Neural crest cell (in vitro differentiated cells): ENCODE measurements at regions not wholly inside any gene's neighbourhood (a gene's known extent, or its start where the extent isn't known, plus 50 kb on each side); places are given as distances from the start of the nearest gene placed in this dataset.
"Not testable (repeated sequence)": the region's sequence is repeated elsewhere in the genome, so short reads cannot be mapped to it uniquely, and the experiment has no call there.

Source experiments
- DNase-seq: peaks from one replicate; pipeline ENCODE4 v3.0.0; 2021; ENCODE audit warnings: low read depth, mixed read lengths, low spot score
- H3K27ac Mint-ChIP-seq: one replicate; pipeline ENCODE4 v1.8.0; 2021; ENCODE audit warnings: mild to moderate bottlenecking, mixed read lengths; ENCODE audit not compliant: unreplicated experiment
- H3K27me3 Mint-ChIP-seq: 2 replicates; pipeline ENCODE4 v1.8.0; 2021; ENCODE audit warnings: low read depth, mild to moderate bottlenecking, mixed read lengths
- H3K36me3 Mint-ChIP-seq: 2 replicates; pipeline ENCODE4 v1.8.0; 2021; ENCODE audit warnings: low read depth, mild to moderate bottlenecking, mixed read lengths
- H3K4me1 Mint-ChIP-seq: 2 replicates; pipeline ENCODE4 v1.8.0; 2021; ENCODE audit warnings: mixed read lengths
- H3K4me3 Mint-ChIP-seq: one replicate; pipeline ENCODE4 v1.8.0; 2021; ENCODE audit warnings: mild to moderate bottlenecking, mixed read lengths
- H3K9me3 Mint-ChIP-seq: 2 replicates; pipeline ENCODE4 v1.8.0; 2021; ENCODE audit warnings: mixed read lengths
- TF ChIP-seq, protein P1 (sequence below): fragments of 200-600 bp; sonication (generic); conservative IDR thresholded peaks from 2 replicates; pipeline ENCODE4 v1.5.0; 2021; ENCODE audit warnings: antibody characterized with exemption, mild to moderate bottlenecking

DNA sequence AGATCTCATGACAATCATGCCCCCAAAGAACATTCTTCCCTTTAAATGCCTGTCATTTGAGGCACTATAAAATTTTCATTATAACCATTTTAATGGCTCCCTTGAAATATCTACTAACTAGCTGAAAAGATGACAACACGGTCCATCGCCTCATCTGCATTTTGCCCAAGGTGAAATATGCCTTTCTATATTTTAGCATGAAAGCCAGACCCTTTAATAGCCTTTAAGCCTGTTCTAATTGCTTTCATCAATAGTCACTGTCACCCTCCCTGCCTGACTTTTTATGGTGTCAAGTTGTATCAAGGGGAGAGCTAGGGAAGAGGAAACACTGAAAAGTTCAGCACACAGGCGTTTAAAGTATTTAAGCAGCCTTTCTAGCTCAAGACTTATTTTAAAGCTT lies 144.1 kb upstream of the PRICKLE2 start:
- no peak for DNase-seq
- Mint-ChIP-seq H3K9me3 (peaks cover 4% of the 10 kb centered on the region), H3K4me1 (peaks cover 18% of the 10 kb centered on the region), H3K4me3 (no peak overlapping the region), H3K27me3 (no peaks in the 10 kb centered on the region), H3K36me3 (peaks cover 3% of the 10 kb centered on the region), H3K27ac (no peak overlapping the region)
- TF ChIP-seq, protein P1, sequence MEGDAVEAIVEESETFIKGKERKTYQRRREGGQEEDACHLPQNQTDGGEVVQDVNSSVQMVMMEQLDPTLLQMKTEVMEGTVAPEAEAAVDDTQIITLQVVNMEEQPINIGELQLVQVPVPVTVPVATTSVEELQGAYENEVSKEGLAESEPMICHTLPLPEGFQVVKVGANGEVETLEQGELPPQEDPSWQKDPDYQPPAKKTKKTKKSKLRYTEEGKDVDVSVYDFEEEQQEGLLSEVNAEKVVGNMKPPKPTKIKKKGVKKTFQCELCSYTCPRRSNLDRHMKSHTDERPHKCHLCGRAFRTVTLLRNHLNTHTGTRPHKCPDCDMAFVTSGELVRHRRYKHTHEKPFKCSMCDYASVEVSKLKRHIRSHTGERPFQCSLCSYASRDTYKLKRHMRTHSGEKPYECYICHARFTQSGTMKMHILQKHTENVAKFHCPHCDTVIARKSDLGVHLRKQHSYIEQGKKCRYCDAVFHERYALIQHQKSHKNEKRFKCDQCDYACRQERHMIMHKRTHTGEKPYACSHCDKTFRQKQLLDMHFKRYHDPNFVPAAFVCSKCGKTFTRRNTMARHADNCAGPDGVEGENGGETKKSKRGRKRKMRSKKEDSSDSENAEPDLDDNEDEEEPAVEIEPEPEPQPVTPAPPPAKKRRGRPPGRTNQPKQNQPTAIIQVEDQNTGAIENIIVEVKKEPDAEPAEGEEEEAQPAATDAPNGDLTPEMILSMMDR: no peak

DNA sequence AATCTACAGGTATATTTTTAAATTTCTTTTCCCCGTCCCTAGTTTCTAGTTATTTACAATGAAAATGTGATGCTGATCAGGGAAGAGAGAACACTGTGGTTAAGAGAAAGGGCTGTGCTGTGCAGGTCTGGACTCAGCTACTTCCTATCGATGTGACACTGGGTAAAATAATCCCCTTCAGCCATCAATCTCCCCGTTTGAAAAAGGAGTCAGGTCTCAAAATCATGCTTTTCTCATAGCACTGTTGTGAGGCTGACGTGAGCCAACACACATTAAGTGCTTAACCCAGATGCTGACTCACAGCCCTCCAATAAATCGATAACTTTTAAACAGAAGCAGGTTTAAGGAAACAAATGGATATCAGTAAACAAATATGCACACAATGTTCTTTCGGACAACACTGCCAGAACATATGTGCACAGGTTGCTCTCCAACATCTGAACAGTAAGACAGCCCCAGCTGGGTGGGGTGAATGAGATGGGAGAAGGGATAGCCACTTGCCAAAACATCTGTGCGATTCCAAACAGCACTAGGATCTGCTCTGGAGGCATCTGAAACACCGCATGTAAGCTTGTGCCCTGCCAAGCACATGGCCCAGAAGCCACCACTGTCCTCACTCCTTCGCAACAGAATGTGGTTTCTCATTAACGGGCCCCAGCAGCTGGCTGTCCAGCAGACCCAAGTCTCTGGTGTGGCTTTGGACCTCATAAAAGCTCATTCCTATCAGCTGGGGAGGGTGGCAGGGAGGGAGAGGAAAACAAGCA lies 143.2 kb upstream of the PRICKLE2 start:
- Mint-ChIP-seq H3K4me3 (no peak overlapping the region), H3K27me3 (no peaks in the 10 kb centered on the region), H3K4me1 (peaks cover 18% of the 10 kb centered on the region), H3K27ac (no peak overlapping the region), H3K36me3 (peaks cover 2% of the 10 kb centered on the region), H3K9me3 (peaks cover 3% of the 10 kb centered on the region)
- TF ChIP-seq, protein P1: no peak
- no peak for DNase-seq

DNA sequence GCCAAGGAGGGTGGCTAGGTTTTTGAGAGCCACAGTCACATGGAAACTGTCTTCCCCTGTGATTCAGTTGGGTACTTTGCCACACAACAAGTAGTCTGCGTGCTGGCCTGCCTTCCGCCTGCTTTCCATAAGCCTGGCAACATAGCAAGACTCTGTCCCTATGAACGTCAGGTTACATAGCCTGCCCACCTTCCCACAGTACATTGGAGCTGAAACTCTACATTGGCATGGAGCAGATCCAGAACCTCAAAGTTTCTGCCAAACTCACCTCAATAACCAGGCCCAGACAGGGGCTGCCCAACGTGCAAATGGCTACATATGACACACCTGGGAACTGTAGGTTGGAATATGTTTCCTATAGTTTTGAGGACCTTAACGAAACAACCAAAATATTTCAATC lies 140.6 kb upstream of the PRICKLE2 start:
- no peak overlapping the region for H3K4me3 Mint-ChIP-seq
- peaks cover 34% of the 10 kb centered on the region for H3K4me1 Mint-ChIP-seq
- H3K36me3 Mint-ChIP-seq: peaks cover 2% of the 10 kb centered on the region
- H3K27me3 Mint-ChIP-seq: no peaks in the 10 kb centered on the region
- H3K27ac Mint-ChIP-seq: no peak overlapping the region
- peaks cover 3% of the 10 kb centered on the region for H3K9me3 Mint-ChIP-seq
- TF ChIP-seq, protein P1: no peak
- DNase-seq: no peak

DNA sequence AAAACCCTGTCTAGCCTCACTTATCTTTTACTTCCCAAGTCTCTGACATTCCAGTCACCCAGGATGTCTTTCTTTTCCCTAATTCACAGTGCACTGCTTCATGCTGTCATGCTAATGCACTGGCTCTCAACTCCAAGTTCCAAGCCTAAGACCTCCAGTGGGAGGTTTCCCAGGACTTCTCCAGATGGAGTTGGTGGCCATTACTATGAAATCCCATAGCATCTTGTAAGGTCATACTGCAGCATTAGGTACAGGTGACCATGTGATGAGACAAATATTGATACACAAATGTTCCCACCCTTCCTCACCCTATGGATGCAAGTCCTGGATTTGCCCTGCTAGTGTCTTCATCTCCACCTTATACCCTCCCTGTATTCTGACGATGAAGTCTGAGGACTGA lies 138.6 kb upstream of the PRICKLE2 start:
- TF ChIP-seq, protein P1: no peak
- Mint-ChIP-seq H3K4me1 (peaks cover 22% of the 10 kb centered on the region), H3K27me3 (no peaks in the 10 kb centered on the region), H3K4me3 (no peak overlapping the region), H3K36me3 (no peaks in the 10 kb centered on the region), H3K9me3 (no peaks in the 10 kb centered on the region), H3K27ac (peak overlapping the region; percentile 20)
- no peak for DNase-seq

DNA sequence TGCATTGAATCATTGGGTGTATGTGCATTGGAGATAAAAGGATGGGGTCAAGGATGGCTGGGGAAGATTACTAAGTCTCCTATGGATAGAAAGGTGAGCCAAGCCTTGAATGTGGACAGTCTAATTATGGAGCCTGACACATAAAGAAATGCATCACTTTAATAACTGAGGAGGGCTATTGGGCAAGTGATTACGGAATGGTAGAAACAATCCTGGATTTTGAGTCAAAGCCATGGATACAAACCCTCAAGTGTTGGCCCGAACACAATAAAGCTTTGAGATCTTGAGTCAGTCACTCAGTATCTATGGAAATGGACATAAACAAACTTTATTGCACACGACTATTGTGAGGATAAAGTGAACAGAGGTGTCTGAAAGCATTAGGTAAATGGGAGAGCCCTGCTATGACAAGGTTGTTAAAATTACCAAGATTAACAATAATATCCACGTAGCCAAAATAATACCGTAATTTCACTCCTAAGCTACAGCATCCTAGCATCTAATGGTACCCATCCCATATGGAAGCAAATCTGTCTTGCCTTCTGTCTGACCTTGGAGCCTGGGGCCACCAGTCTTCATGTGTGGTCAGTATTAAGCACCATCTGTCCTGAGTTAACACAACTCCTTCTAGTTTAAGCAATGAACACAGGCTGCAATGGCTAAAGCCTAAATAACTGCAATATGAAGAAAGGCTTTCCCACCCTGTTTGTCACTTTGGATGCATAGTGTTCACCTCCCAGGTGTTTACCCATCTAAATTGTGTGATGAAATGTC lies 136.9 kb upstream of the PRICKLE2 start:
- Mint-ChIP-seq H3K27me3 (no peaks in the 10 kb centered on the region), H3K9me3 (no peaks in the 10 kb centered on the region), H3K27ac (no peak overlapping the region), H3K36me3 (no peaks in the 10 kb centered on the region), H3K4me3 (no peak overlapping the region), H3K4me1 (peaks cover 26% of the 10 kb centered on the region)
- DNase-seq: no peak
- TF ChIP-seq, protein P1: no peak

DNA sequence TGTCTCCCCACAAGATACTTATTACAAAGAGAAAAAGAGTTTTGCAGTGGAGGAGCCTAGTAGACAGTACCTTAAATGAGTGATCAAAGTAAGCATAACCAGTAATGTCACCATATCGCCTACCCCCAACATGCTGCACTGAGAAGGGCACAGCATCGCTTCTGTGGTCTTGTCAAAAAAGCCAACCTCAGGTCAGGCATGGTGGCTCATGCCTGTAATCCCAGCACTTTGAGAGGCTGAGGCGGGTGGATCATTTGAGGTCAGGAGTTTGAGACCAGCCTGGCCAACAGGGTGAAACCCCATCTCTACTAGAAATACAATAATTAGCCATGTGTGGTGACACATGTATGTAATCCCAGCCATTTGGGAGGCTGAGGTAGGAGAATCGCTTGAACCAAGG lies 135.8 kb upstream of the PRICKLE2 start:
- DNase-seq, H3K9me3 Mint-ChIP-seq, H3K27ac Mint-ChIP-seq, H3K4me3 Mint-ChIP-seq, H3K36me3 Mint-ChIP-seq, H3K27me3 Mint-ChIP-seq: not testable (repeated sequence)
- peaks cover 28% of the 10 kb centered on the region for H3K4me1 Mint-ChIP-seq
